HEK293T (cell line): ENCODE measurements at regions not wholly inside any gene's neighbourhood (a gene's known extent, or its start where the extent isn't known, plus 50 kb on each side); places are given as distances from the start of the nearest gene placed in this dataset.

Experiments used
- BHLHE40 ChIP-seq: fragments of 450-650 bp; IDR thresholded peaks from 2 replicates; pipeline ENCODE4 v1.6.1; 2016; ENCODE audit warnings: mild to moderate bottlenecking, moderate library complexity, borderline replicate concordance
- ELF4 ChIP-seq: fragments of 450-650 bp; IDR thresholded peaks from 2 replicates; pipeline ENCODE4 v1.6.1; 2017; ENCODE audit warnings: antibody characterized with exemption
- FOXK2 ChIP-seq: fragments of 450-650 bp; IDR thresholded peaks from 2 replicates; pipeline ENCODE4 v1.6.1; 2016; ENCODE audit warnings: mild to moderate bottlenecking
- FOXM1 ChIP-seq: fragments of 450-650 bp; IDR thresholded peaks from 2 replicates; pipeline ENCODE4 v1.6.1; 2017; ENCODE audit warnings: mild to moderate bottlenecking, borderline replicate concordance
- SP1 ChIP-seq: fragments of 450-650 bp; IDR thresholded peaks from 2 replicates; pipeline ENCODE4 v1.6.1; 2017
- TARDBP ChIP-seq: fragments of 450-650 bp; IDR thresholded peaks from 2 replicates; pipeline ENCODE4 v1.6.1; 2016

DNA sequence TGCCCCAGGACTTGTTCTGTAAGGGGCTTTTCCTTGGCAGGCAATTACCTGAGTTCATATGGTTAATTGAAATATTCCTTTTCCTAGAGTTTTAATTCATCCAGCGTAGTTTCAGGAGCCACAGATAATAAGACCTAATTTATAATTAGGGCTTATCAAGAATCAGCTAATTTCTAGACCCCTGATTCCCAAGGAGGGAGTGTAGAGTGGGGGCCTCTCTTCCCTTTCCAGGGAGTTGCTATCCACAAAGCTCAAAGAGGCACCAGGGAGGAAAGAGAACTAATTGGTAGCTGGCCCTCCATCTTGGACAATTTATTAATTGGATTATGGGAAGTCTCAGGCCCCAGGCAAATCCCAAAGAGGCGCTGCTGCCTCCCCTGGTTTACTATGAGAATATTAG lies 75.8 kb upstream of the ZNF618 start:
- TF ChIP-seq SP1 (no peak), ELF4 (no peak), BHLHE40 (no peak), FOXK2 (no peak), FOXM1 (no peak), TARDBP (no peak)
